H9 (cell line): ENCODE measurements at regions not wholly inside any gene's neighbourhood (a gene's known extent, or its start where the extent isn't known, plus 50 kb on each side); places are given as distances from the start of the nearest gene placed in this dataset.
A peak's percentile ranks its signal among the peaks of the same experiment; 100 is the strongest.

ENCODE experiments used
- DNase-seq: peaks from one replicate; pipeline ENCODE4 v3.0.0-alpha.2; 2017
- H2AFZ ChIP-seq: one replicate; pipeline ENCODE4 v1.6.1; 2013; ENCODE audit warnings: mild to moderate bottlenecking, low read length, control low read depth, moderate library complexity
- H2AK5ac ChIP-seq: 2 replicates; pipeline ENCODE4 v1.6.1; 2013; ENCODE audit warnings: low read length, control low read depth, mixed read lengths; ENCODE audit not compliant: insufficient read length
- H2BK120ac ChIP-seq: one replicate; pipeline ENCODE4 v1.6.1; 2013; ENCODE audit warnings: low read depth, mild to moderate bottlenecking, low read length, control low read depth, inconsistent platforms; ENCODE audit not compliant: poor library complexity, severe bottlenecking
- H2BK12ac ChIP-seq: 2 replicates; pipeline ENCODE4 v1.6.1; 2013; ENCODE audit warnings: low read length, control low read depth, mixed read lengths, low read depth; ENCODE audit not compliant: insufficient read length
- H2BK15ac ChIP-seq: 2 replicates; pipeline ENCODE4 v1.6.1; 2013; ENCODE audit warnings: low read depth, low read length, control low read depth
- H2BK20ac ChIP-seq: one replicate; pipeline ENCODE4 v1.6.1; 2013; ENCODE audit warnings: low read depth, mild to moderate bottlenecking, low read length, control low read depth, inconsistent platforms; ENCODE audit not compliant: poor library complexity, severe bottlenecking
- H2BK5ac ChIP-seq: 2 replicates; pipeline ENCODE4 v1.6.1; 2013; ENCODE audit warnings: low read length, control low read depth, mixed read lengths; ENCODE audit not compliant: insufficient read length
- H3K14ac ChIP-seq: 2 replicates; pipeline ENCODE4 v1.6.1; 2013; ENCODE audit warnings: low read length, control low read depth; ENCODE audit not compliant: insufficient read depth
- H3K18ac ChIP-seq: 2 replicates; pipeline ENCODE4 v1.6.1; 2013; ENCODE audit warnings: low read depth, mild to moderate bottlenecking, mixed read lengths, low read length, control low read depth; ENCODE audit not compliant: insufficient read length
- H3K23ac ChIP-seq: 2 replicates; pipeline ENCODE4 v1.6.1; 2013; ENCODE audit warnings: low read length, control low read depth, mixed read lengths, low read depth; ENCODE audit not compliant: insufficient read length
- H3K23me2 ChIP-seq: 2 replicates; pipeline ENCODE4 v1.6.1; 2013; ENCODE audit warnings: low read depth, mild to moderate bottlenecking, mixed read lengths, low read length, control low read depth; ENCODE audit not compliant: insufficient read length, poor library complexity, severe bottlenecking
- H3K27ac ChIP-seq: 2 replicates; pipeline ENCODE4 v1.5.1; 2013; ENCODE audit warnings: low read length, control low read depth, mixed read lengths, low read depth; ENCODE audit not compliant: insufficient read length
- H3K27me3 ChIP-seq: 2 replicates; pipeline ENCODE4 v1.6.1; 2013; ENCODE audit warnings: low read length, control low read depth, inconsistent platforms; ENCODE audit not compliant: insufficient read depth
- H3K4ac ChIP-seq: 2 replicates; pipeline ENCODE4 v1.6.1; 2013; ENCODE audit warnings: low read depth, mild to moderate bottlenecking, control low read depth, inconsistent platforms, low read length, moderate library complexity
- H3K4me1 ChIP-seq: 2 replicates; pipeline ENCODE4 v1.6.1; 2013; ENCODE audit warnings: low read length, control low read depth, inconsistent platforms; ENCODE audit not compliant: insufficient read depth
- H3K4me2 ChIP-seq: 2 replicates; pipeline ENCODE4 v1.6.1; 2013; ENCODE audit warnings: low read length, control low read depth, mixed read lengths; ENCODE audit not compliant: insufficient read length, insufficient read depth
- H3K56ac ChIP-seq: 2 replicates; pipeline ENCODE4 v1.6.1; 2013; ENCODE audit warnings: low read depth, mild to moderate bottlenecking, mixed read lengths, low read length, control low read depth; ENCODE audit not compliant: insufficient read length
- H3K79me1 ChIP-seq: 2 replicates; pipeline ENCODE4 v1.6.1; 2013; ENCODE audit warnings: low read depth, mild to moderate bottlenecking, moderate library complexity, low read length, control low read depth, inconsistent platforms; ENCODE audit not compliant: insufficient read depth, poor library complexity, severe bottlenecking
- H3K79me2 ChIP-seq: 2 replicates; pipeline ENCODE4 v1.6.1; 2013; ENCODE audit warnings: low read length, control low read depth, inconsistent platforms; ENCODE audit not compliant: insufficient read depth
- H3K9ac ChIP-seq: 2 replicates; pipeline ENCODE4 v1.6.1; 2013; ENCODE audit warnings: low read length, control low read depth, mixed read lengths; ENCODE audit not compliant: insufficient read length; ENCODE audit errors: extremely low read depth
- H3K9me3 ChIP-seq: one replicate; pipeline ENCODE4 v1.6.1; 2013; ENCODE audit warnings: low read depth, low read length, inconsistent platforms; ENCODE audit not compliant: control insufficient read depth
- H3T11ph ChIP-seq: one replicate; pipeline ENCODE4 v1.6.1; 2013; ENCODE audit warnings: mild to moderate bottlenecking, low read length, control low read depth, inconsistent platforms
- H4K20me1 ChIP-seq: one replicate; pipeline ENCODE4 v1.6.1; 2013; ENCODE audit not compliant: control insufficient read depth, insufficient read length, insufficient read depth
- H4K5ac ChIP-seq: 2 replicates; pipeline ENCODE4 v1.6.1; 2013; ENCODE audit warnings: low read depth, mild to moderate bottlenecking, mixed read lengths, low read length, control low read depth; ENCODE audit not compliant: insufficient read length
- H4K8ac ChIP-seq: replicated peaks from 2 replicates; pipeline ENCODE4 v1.6.1; 2013; ENCODE audit warnings: low read length, control low read depth, mixed read lengths, low read depth; ENCODE audit not compliant: insufficient read length
- H4K91ac ChIP-seq: 2 replicates; pipeline ENCODE4 v1.6.1; 2013; ENCODE audit warnings: low read depth, mild to moderate bottlenecking, moderate library complexity, mixed read lengths, low read length, control low read depth; ENCODE audit not compliant: insufficient read length
- H3K27ac Mint-ChIP-seq, 3 experiments: 2 replicates in 2 of 3; 3 replicates in 1 of 3; pipeline ENCODE4 v1.8.0; 2020 to 2021; ENCODE audit warnings: mixed read lengths in 3 of 3, mild to moderate bottlenecking in 1 of 3, moderate library complexity in 1 of 3
- H3K27me3 Mint-ChIP-seq: 2 replicates; pipeline ENCODE4 v1.8.0; 2021; ENCODE audit warnings: low read depth, mild to moderate bottlenecking, moderate library complexity, mixed read lengths
- H3K36me3 Mint-ChIP-seq, 3 experiments: 2 replicates in 2 of 3; 3 replicates in 1 of 3; pipeline ENCODE4 v1.8.0; 2020 to 2021; ENCODE audit warnings: low read depth in 3 of 3, mixed read lengths in 3 of 3; ENCODE audit not compliant: insufficient read depth in 1 of 3
- H3K4me1 Mint-ChIP-seq, 2 experiments: 2 replicates each; pipeline ENCODE4 v1.8.0; 2020; ENCODE audit warnings: mixed read lengths in 2 of 2
- H3K4me3 Mint-ChIP-seq, 2 experiments: 2 replicates in 1 of 2; 3 replicates in 1 of 2; pipeline ENCODE4 v1.8.0; 2020 to 2021; ENCODE audit warnings: mild to moderate bottlenecking in 2 of 2, mixed read lengths in 2 of 2, moderate library complexity in 1 of 2
- H3K9me3 Mint-ChIP-seq, 2 experiments: 2 replicates in 1 of 2; 3 replicates in 1 of 2; pipeline ENCODE4 v1.8.0; 2020; ENCODE audit warnings: mild to moderate bottlenecking in 2 of 2, mixed read lengths in 2 of 2, moderate library complexity in 1 of 2
- TF ChIP-seq, protein P1 (sequence below): fragments of 200-600 bp; sonication (generic); conservative IDR thresholded peaks from 3 replicates; pipeline ENCODE4 v1.8.0; 2021; ENCODE audit warnings: antibody characterized with exemption, mild to moderate bottlenecking

DNA sequence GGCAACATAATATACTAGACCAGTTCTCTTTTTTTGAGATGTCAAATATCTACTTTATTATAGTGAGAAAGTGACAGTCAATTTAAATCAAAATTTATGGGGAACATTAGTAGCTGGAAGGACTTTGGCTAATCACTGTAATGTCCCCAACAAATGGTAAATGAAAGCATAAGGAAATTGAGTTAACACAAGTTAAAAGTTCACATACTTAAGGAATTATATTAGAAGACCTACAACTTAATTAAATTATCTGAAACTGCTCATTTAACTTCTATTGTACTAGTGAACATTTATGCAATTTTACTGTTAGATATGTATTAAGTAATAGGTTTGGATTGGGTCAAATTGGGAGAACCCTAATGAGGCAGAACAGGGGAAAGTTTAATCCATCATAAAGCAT, 160.3 kb upstream of the TENM3 start:
- Mint-ChIP-seq H3K9me3 (no peaks in the 10 kb centered on the region; a peak in 1 of 5 replicates), H3K4me1 (peaks cover 55 to 65% of the 10 kb centered on the region in 2 experiments), H3K4me3 (no peak overlapping the region), H3K27me3 (no peaks in the 10 kb centered on the region), H3K27ac (no peak overlapping the region; a peak in 1 of 7 replicates), H3K36me3 (peaks cover 0 to 5% (median 1%) of the 10 kb centered on the region in 3 experiments; a peak in 2 of 7 replicates)
- Histone ChIP-seq H4K91ac (no peak overlapping the region), H4K5ac (no peak overlapping the region), H3K9ac (no peak overlapping the region), H2AK5ac (no peak overlapping the region), H4K8ac (no peak overlapping the region), H2BK12ac (no peak overlapping the region), H3K79me2 (peaks cover 3% of the 10 kb centered on the region; the same call in 1 of the 2 replicates), H2AFZ (no peak overlapping the region), H3K4ac (no peak overlapping the region), H3K4me2 (peak overlapping the region; percentile 59), H3K56ac (no peak overlapping the region), H2BK15ac (no peak overlapping the region), H3K9me3 (no peaks in the 10 kb centered on the region), H4K20me1 (no peaks in the 10 kb centered on the region), H2BK5ac (no peak overlapping the region), H3K14ac (no peak overlapping the region), H2BK120ac (no peak overlapping the region), H3K4me1 (peaks cover 14% of the 10 kb centered on the region; the same call in 1 of the 2 replicates), H3K18ac (no peak overlapping the region), H2BK20ac (no peak overlapping the region), H3K23ac (no peak overlapping the region), H3T11ph (no peak overlapping the region), H3K27me3 (no peaks in the 10 kb centered on the region), H3K79me1 (no peaks in the 10 kb centered on the region), H3K23me2 (no peaks in the 10 kb centered on the region), H3K27ac (no peak overlapping the region)
- TF ChIP-seq, protein P1, sequence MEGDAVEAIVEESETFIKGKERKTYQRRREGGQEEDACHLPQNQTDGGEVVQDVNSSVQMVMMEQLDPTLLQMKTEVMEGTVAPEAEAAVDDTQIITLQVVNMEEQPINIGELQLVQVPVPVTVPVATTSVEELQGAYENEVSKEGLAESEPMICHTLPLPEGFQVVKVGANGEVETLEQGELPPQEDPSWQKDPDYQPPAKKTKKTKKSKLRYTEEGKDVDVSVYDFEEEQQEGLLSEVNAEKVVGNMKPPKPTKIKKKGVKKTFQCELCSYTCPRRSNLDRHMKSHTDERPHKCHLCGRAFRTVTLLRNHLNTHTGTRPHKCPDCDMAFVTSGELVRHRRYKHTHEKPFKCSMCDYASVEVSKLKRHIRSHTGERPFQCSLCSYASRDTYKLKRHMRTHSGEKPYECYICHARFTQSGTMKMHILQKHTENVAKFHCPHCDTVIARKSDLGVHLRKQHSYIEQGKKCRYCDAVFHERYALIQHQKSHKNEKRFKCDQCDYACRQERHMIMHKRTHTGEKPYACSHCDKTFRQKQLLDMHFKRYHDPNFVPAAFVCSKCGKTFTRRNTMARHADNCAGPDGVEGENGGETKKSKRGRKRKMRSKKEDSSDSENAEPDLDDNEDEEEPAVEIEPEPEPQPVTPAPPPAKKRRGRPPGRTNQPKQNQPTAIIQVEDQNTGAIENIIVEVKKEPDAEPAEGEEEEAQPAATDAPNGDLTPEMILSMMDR, result no peak
- no peak for DNase-seq
